Right lobe of liver (tissue), 4 donors: ENCODE measurements at regions not wholly inside any gene's neighbourhood (a gene's known extent, or its start where the extent isn't known, plus 50 kb on each side); places are given as distances from the start of the nearest gene placed in this dataset.
"Not testable (repeated sequence)": the region's sequence is repeated elsewhere in the genome, so short reads cannot be mapped to it uniquely, and the experiment has no call there.

Experiments
- CTCF ChIP-seq, 4 donors: fragments of 200-600 bp in 3 of 4; fragments of 450-650 bp in 1 of 4; IDR thresholded peaks; one replicate each; pipeline versions ENCODE4 v1.5.1 to v1.8.0; 2016 to 2022; ENCODE audit warnings: antibody characterized with exemption in 4 of 4, mild to moderate bottlenecking in 2 of 4
- POLR2A ChIP-seq: fragments of 450-650 bp; IDR thresholded peaks from one replicate; pipeline ENCODE4 v1.6.1; 2017; ENCODE audit warnings: antibody characterized with exemption, mild to moderate bottlenecking
- donor health status: DM: no; HTN: no; CAD: no.
- donor health status: DM: no; HTN: no; CAD: no.
- donor health status: DM: no; HTN: yes; CAD: no.

- TF ChIP-seq CTCF (IDR thresholded peaks at IDR 0.05); POLR2A: not testable (repeated sequence)
Observed at GRCh38 chr6:26239415-26239814, 125.6 kb upstream of the BTN3A2 start.
